ENCODE measurements at regions not wholly inside any gene's neighbourhood (a gene's known extent, or its start where the extent isn't known, plus 50 kb on each side); places are given as distances from the start of the nearest gene placed in this dataset.
"Not testable (repeated sequence)": the region's sequence is repeated elsewhere in the genome, so short reads cannot be mapped to it uniquely, and the experiment has no call there.

- no peak for DNase-seq (ENCODE audit: low read depth in 1 of 2, low spot score in 1 of 2)
- in situ Hi-C loops (cut with HindIII; ENCODE audit: low pct_unique_long_range_greater_than_20kb, low sequenced_read_pairs): no loop called here
- TF ChIP-seq JUND (IDR thresholded peaks at IDR 0.05; ENCODE audit: low read depth): no peak
These were observed 477.8 kb upstream of the GCFC2 start for GRCh38 chr2:76188334-76189008.

DNA sequence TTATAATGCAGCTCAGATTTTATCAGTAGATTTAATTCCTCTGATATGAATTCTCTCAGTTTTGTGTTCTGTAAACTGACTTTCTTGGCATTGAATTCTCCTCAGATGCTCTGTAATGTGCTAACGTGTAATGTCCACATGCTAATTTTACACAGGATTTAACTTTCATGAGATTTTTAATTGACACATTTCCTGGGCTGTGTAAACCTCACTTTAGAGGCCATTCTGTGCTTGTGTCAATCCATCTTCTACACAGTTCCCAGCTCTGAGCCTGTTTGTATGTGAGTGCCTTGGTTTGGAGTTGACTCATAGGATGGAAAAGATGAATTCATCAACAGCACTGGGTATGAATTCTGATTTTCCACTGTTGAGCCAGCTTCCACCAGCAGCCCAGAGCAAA lies 476.7 kb upstream of the GCFC2 start:
- in situ Hi-C loops (cut with HindIII; ENCODE audit: low pct_unique_long_range_greater_than_20kb, low sequenced_read_pairs): no loop called here
- TF ChIP-seq JUND (IDR thresholded peaks at IDR 0.05; ENCODE audit: low read depth): no peak
- DNase-seq (ENCODE audit: low read depth in 1 of 2, low spot score in 1 of 2): no peak

DNA sequence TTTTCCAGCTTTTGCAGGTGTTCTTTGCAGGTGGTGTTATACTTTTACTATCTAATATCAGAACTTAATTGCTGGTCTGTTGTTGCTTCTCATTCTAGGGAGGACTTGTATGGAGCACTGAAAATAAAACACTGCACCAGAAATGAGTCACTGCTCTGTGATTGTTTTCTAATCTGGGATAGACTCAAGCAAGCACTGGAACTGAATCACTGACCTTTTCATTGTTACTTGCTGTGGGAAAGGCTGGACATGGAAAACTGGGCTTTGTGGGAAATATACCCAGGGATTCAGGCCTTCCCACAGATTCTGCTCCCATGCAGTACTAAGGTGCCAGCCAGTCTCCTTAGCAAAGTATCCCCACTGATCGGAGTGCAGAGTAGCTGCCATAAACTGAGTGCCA lies 470.0 kb upstream of the GCFC2 start:
- in situ Hi-C loops (cut with HindIII; ENCODE audit: low pct_unique_long_range_greater_than_20kb, low sequenced_read_pairs): no loop called here
- no peak for DNase-seq (ENCODE audit: low read depth in 1 of 2, low spot score in 1 of 2)
- TF ChIP-seq JUND (IDR thresholded peaks at IDR 0.05; ENCODE audit: low read depth): no peak

GRCh38 chr2:76178610-76179009 lies 467.9 kb upstream of the GCFC2 start:
- no peak for TF ChIP-seq JUND (IDR thresholded peaks at IDR 0.05; ENCODE audit: low read depth)
- in situ Hi-C loops (cut with HindIII; ENCODE audit: low pct_unique_long_range_greater_than_20kb, low sequenced_read_pairs): no loop called here

DNA sequence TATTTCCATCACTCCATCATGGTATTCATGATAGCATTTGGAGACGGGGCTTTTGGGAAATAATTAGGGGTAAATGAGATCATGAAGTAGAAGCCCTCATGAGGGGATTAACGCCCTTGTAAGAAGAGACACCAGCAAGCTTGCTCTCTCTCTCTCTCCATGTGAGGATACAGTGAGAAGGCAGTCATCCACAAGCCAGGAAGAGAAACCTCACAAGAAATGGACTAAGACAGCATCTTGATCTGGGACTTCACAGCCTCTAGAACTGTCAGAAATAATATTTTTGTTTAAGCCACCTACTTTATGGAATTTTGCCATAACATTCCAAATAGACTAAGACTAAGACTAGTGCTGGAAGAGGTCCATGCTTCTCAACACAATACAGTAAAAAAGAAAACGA lies 464.6 kb upstream of the GCFC2 start:
- in situ Hi-C loops (cut with HindIII; ENCODE audit: low pct_unique_long_range_greater_than_20kb, low sequenced_read_pairs): no loop called here
- TF ChIP-seq JUND (IDR thresholded peaks at IDR 0.05; ENCODE audit: low read depth): no peak
- no peak for DNase-seq (ENCODE audit: low read depth in 1 of 2, low spot score in 1 of 2)

More at GRCh38 chr2:76178610-76179009, 467.9 kb upstream of the GCFC2 start:
- no peak for DNase-seq (ENCODE audit: low read depth in 1 of 2, low spot score in 1 of 2)

- in situ Hi-C loops (cut with HindIII; ENCODE audit: low pct_unique_long_range_greater_than_20kb, low sequenced_read_pairs): no loop called here
- no peak for TF ChIP-seq JUND (IDR thresholded peaks at IDR 0.05; ENCODE audit: low read depth)
- no peak for DNase-seq (ENCODE audit: low read depth in 1 of 2, low spot score in 1 of 2)
These were observed 463.8 kb upstream of the GCFC2 start for GRCh38 chr2:76174505-76174904.

- DNase-seq (ENCODE audit: low read depth in 1 of 2, low spot score in 1 of 2); in situ Hi-C loops (cut with HindIII; ENCODE audit: low pct_unique_long_range_greater_than_20kb, low sequenced_read_pairs): not testable (repeated sequence)
These were observed 462.5 kb upstream of the GCFC2 start for GRCh38 chr2:76173206-76173605.

GRCh38 chr2:76172154-76172595 lies 461.5 kb upstream of the GCFC2 start:
- in situ Hi-C loops (cut with HindIII; ENCODE audit: low pct_unique_long_range_greater_than_20kb, low sequenced_read_pairs): not testable (repeated sequence)

GRCh38 chr2:76170856-76171255 lies 460.1 kb upstream of the GCFC2 start:
- no peak for TF ChIP-seq JUND (IDR thresholded peaks at IDR 0.05; ENCODE audit: low read depth)
- in situ Hi-C loops (cut with HindIII; ENCODE audit: low pct_unique_long_range_greater_than_20kb, low sequenced_read_pairs): no loop called here
- no peak for DNase-seq (ENCODE audit: low read depth in 1 of 2, low spot score in 1 of 2)

More at GRCh38 chr2:76172154-76172595, 461.5 kb upstream of the GCFC2 start:
- DNase-seq (ENCODE audit: low read depth in 1 of 2, low spot score in 1 of 2): not testable (repeated sequence)

GRCh38 chr2:76170009-76170384 lies 459.3 kb upstream of the GCFC2 start:
- in situ Hi-C loops (cut with HindIII; ENCODE audit: low pct_unique_long_range_greater_than_20kb, low sequenced_read_pairs): no loop called here
- no peak for DNase-seq (ENCODE audit: low read depth in 1 of 2, low spot score in 1 of 2)
- no peak for TF ChIP-seq JUND (IDR thresholded peaks at IDR 0.05; ENCODE audit: low read depth)

- no peak for TF ChIP-seq JUND (IDR thresholded peaks at IDR 0.05; ENCODE audit: low read depth)
- DNase-seq (ENCODE audit: low read depth in 1 of 2, low spot score in 1 of 2): no peak
- in situ Hi-C loops (cut with HindIII; ENCODE audit: low pct_unique_long_range_greater_than_20kb, low sequenced_read_pairs): no loop called here
These were observed 458.7 kb upstream of the GCFC2 start for GRCh38 chr2:76169276-76170008.

DNA sequence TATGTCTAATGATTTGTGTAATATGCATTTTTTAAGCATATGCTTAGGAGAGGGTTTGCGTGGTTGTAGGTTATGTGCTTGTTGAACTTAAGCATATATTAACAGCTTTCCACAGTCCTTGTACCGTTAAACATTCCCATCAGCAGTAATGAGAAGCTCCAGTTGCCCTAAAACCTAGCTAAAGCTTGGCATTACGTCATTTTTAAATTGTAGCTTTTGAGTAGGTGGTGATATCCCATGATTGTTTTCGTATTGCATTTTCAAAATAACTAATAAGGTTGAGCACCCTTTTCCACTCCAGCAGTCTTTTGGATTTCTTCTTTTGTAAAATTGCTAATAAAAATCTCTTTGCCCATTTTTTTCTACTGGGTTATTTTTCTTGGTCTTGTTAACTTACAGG lies 453.1 kb upstream of the GCFC2 start:
- in situ Hi-C loops (cut with HindIII; ENCODE audit: low pct_unique_long_range_greater_than_20kb, low sequenced_read_pairs): no loop called here
- no peak for DNase-seq (ENCODE audit: low read depth in 1 of 2, low spot score in 1 of 2)
- no peak for TF ChIP-seq JUND (IDR thresholded peaks at IDR 0.05; ENCODE audit: low read depth)

GRCh38 chr2:76160670-76161069 lies 450.0 kb upstream of the GCFC2 start:
- no peak for DNase-seq (ENCODE audit: low read depth in 1 of 2, low spot score in 1 of 2)
- in situ Hi-C loops (cut with HindIII; ENCODE audit: low pct_unique_long_range_greater_than_20kb, low sequenced_read_pairs): no loop called here
- TF ChIP-seq JUND (IDR thresholded peaks at IDR 0.05; ENCODE audit: low read depth): no peak

Data from T47D (cell line).